HUES48 (cell line): ENCODE measurements at regions not wholly inside any gene's neighbourhood (a gene's known extent, or its start where the extent isn't known, plus 50 kb on each side); places are given as distances from the start of the nearest gene placed in this dataset.

ENCODE experiments used
- H3K27ac ChIP-seq: one replicate; pipeline ENCODE4 v1.7.0; 2013; ENCODE audit warnings: low read depth, low read length, inconsistent platforms
- H3K27me3 ChIP-seq: 2 replicates; pipeline ENCODE4 v1.6.1; 2013; ENCODE audit warnings: mild to moderate bottlenecking, low read length; ENCODE audit not compliant: control insufficient read depth, insufficient read depth
- H3K36me3 ChIP-seq: 2 replicates; pipeline ENCODE4 v1.6.1; 2013; ENCODE audit warnings: low read length; ENCODE audit not compliant: control insufficient read depth, insufficient read depth
- H3K4me1 ChIP-seq: 2 replicates; pipeline ENCODE4 v1.6.1; 2013; ENCODE audit warnings: mild to moderate bottlenecking, low read length; ENCODE audit not compliant: control insufficient read depth, insufficient read depth
- H3K4me3 ChIP-seq: 2 replicates; pipeline ENCODE4 v1.5.1; 2013; ENCODE audit warnings: mild to moderate bottlenecking, low read depth, low read length
- H3K9ac ChIP-seq: 2 replicates; pipeline ENCODE4 v1.6.1; 2013; ENCODE audit warnings: mild to moderate bottlenecking, low read depth, low read length, moderate library complexity
- H3K9me3 ChIP-seq: 2 replicates; pipeline ENCODE4 v1.6.1; 2013; ENCODE audit warnings: low read length; ENCODE audit not compliant: control insufficient read depth, insufficient read depth

DNA sequence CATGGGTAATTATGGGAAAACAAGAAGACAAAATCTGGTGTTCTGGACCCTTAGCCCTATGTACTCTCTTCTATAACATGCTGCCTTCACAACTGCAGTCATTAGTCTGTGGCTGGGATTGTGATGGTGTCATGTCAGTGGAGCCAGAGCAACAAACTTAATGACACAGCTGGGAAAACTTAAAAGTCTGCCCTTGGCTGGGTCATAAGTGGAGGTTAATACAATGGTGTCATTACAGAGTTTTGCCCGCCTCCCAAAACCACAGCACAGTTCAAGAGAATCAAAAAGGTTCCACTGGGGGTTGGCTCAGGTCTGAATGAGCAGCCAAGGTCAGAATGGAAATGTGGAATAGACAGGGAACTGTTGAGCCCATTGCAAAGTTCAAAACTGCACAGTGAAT, 455.7 kb upstream of the PIK3C3 start:
- Histone ChIP-seq H3K4me3 (no peak overlapping the region), H3K27ac (no peak overlapping the region), H3K36me3 (no peaks in the 10 kb centered on the region), H3K9ac (no peak overlapping the region), H3K4me1 (no peaks in the 10 kb centered on the region), H3K9me3 (no peaks in the 10 kb centered on the region), H3K27me3 (no peaks in the 10 kb centered on the region)

DNA sequence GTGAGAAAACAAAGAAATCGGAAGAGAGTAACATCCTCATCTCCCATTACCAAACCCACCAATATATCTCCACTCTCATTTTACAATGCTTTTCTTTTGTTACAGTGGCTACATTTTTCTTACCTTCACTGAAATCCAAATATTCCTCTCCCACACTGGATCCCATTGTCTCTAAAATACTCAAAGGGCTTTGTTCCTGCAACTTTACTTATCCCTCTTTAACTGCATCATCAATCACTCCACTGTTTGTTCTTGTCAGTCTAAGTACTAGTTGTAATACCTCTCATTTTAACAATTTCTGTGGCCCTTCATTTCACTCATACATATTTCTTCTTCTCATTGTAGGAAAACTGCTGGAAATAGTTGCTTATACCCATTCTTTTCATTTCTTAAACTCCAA, 464.2 kb upstream of the PIK3C3 start:
- H3K9ac ChIP-seq, result no peak overlapping the region
- H3K27me3 ChIP-seq, result no peaks in the 10 kb centered on the region
- H3K36me3 ChIP-seq, result no peaks in the 10 kb centered on the region
- no peaks in the 10 kb centered on the region for H3K9me3 ChIP-seq
- no peaks in the 10 kb centered on the region for H3K4me1 ChIP-seq
- no peak overlapping the region for H3K27ac ChIP-seq
- no peak overlapping the region for H3K4me3 ChIP-seq

DNA sequence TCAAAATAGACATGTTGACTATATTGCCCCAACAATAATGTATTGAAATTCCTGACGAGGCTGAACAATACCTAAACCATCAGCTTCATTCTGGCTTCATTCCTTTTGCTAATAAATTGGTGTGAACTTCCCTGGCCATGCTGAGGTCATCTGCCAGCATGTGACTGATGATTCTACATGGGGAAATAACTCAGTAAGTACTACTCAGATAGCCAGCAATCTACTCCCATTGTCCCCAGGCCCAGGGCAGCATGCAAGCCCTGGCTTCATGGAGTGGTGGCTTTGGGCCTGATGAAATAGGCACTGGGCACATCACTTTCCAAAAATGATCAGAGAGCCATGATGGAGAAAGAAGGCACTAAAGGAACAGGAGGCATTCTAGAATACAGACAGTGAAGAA, 468.5 kb upstream of the PIK3C3 start:
- H3K4me3 ChIP-seq, result no peak overlapping the region
- H3K36me3 ChIP-seq, result no peaks in the 10 kb centered on the region
- H3K27me3 ChIP-seq, result no peaks in the 10 kb centered on the region
- H3K27ac ChIP-seq, result no peak overlapping the region
- peaks cover 3% of the 10 kb centered on the region; the same call in 1 of the 2 replicates for H3K4me1 ChIP-seq
- no peaks in the 10 kb centered on the region for H3K9me3 ChIP-seq
- no peak overlapping the region for H3K9ac ChIP-seq

DNA sequence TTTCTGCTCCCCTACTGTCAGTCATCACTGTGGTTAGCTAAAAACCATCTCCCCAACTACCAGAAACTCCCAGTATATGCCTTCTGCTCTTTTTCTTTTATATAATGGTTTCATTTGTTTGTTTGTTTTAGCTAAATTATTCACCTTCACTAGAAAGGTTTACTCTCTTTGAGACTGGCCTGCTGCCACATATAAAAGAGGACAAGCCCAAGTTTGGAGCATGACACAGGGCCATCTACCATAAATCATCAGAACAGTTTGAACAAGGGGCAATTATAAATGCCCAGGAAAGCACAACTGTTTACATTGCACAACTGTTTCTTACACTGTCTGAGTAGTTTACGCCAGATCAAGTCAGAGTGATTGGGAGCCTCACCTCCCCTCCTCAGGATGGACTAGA, 471.0 kb upstream of the PIK3C3 start:
- H3K27ac ChIP-seq, result no peak overlapping the region
- H3K4me1 ChIP-seq, result peaks cover 3% of the 10 kb centered on the region; the same call in 1 of the 2 replicates
- no peaks in the 10 kb centered on the region for H3K27me3 ChIP-seq
- H3K4me3 ChIP-seq, result no peak overlapping the region
- H3K9me3 ChIP-seq, result no peaks in the 10 kb centered on the region
- H3K9ac ChIP-seq, result no peak overlapping the region
- no peaks in the 10 kb centered on the region for H3K36me3 ChIP-seq

DNA sequence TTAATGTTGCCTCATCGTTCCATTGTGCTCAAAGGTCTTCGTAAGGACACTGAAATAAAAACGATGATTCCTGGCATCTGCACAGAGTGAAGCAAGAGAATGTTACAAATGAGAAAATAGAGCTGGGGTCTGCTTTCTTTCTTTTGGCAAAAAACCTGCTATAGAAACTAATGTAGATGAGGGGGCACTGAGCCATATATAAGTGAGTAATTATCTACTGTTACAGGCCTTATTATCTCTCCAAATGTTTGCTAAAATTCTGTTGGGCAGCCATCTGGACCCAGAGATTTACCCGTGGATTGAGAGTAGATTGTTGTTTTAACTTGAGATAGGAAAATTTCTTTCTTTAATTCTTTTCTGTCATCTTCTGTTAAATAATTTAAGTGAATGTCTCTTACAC, 472.5 kb upstream of the PIK3C3 start:
- Histone ChIP-seq H3K4me3 (no peak overlapping the region), H3K9me3 (no peaks in the 10 kb centered on the region), H3K36me3 (no peaks in the 10 kb centered on the region), H3K4me1 (peaks cover 3% of the 10 kb centered on the region; the same call in 1 of the 2 replicates), H3K27me3 (no peaks in the 10 kb centered on the region), H3K9ac (no peak overlapping the region), H3K27ac (no peak overlapping the region)

DNA sequence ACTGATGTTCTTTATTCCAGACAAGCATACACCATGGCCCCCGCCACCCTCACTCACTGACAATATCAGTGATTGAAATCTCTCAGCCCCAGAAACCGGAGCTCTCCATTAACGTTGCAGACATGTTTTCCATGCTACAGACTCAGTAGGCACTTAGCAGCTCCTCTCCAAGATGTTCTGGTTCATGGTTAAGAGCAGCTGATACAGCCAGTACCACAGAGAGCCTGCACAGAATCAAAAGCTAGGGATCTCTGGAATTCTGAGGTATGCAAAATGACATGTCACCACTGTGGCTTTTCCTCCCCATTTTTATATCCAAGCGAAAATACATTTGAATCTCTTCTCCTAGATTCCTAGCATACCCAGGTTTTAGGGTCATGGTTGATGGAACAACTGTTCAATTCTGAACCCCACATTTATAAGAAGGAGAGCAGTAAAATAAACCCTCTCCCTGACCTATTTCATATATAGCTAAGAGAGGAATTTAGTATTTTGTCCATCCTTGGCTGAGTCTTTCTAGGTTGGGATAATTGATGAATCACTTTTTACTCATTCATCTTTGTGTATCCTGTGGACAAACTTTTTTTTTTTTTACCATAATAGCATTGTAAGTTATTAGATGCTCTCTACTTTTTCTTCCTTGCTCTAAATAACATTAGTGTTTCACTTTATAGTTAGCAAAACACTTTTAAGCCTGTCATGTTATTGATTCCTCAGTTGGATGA, 488.4 kb upstream of the PIK3C3 start:
- Histone ChIP-seq H3K4me3 (no peak overlapping the region), H3K9me3 (no peaks in the 10 kb centered on the region), H3K36me3 (no peaks in the 10 kb centered on the region), H3K4me1 (peaks cover 32% of the 10 kb centered on the region), H3K27ac (no peak overlapping the region), H3K27me3 (no peaks in the 10 kb centered on the region), H3K9ac (no peak overlapping the region)

DNA sequence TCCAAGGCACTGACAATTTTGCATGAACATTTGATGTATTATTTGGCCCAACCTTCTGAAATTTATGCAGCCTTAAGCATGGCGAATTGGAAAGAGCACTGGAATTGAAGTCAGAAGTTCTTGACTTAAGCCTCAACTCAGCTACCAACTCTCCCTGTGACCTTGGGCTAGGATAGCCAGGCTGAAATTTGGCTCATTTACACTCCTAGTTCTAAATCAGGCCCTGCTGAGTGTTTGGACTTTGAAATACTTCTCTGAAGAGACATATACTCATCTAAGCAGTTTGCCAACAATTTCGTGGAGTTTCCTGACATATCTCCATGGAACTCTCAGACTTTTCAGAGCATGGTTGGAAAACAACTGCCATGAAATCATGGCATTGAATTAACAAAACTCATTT, 489.6 kb upstream of the PIK3C3 start:
- Histone ChIP-seq H3K27ac (no peak overlapping the region), H3K9ac (no peak overlapping the region), H3K4me1 (peaks cover 26% of the 10 kb centered on the region)

DNA sequence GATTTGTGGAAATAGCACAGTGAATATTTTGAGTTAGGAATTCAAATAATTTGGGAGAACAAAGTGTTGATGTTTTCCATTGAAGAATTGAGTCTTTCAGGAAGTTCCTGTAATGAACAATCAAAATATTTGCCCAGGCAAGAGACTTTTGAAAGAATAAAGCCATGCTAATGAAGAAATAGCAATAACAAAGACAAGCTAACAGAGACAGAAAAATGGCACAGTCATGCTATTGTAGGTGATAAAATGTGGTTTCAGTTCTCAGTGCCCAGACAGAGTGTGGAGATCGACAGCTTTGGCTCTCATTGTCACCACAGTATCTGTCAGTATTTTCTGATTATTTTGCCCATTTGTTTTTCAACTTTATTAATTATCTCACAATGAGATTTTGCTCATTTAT, 490.8 kb upstream of the PIK3C3 start:
- H3K4me3 ChIP-seq, result no peak overlapping the region
- H3K9me3 ChIP-seq, result no peaks in the 10 kb centered on the region
- peak overlapping the region; percentile 62 for H3K27ac ChIP-seq
- peaks cover 26% of the 10 kb centered on the region for H3K4me1 ChIP-seq
- no peaks in the 10 kb centered on the region for H3K27me3 ChIP-seq
- no peaks in the 10 kb centered on the region for H3K36me3 ChIP-seq
- no peak overlapping the region for H3K9ac ChIP-seq

More for the DNA sequence above, 489.6 kb upstream of the PIK3C3 start:
- H3K27me3 ChIP-seq, result no peaks in the 10 kb centered on the region
- no peaks in the 10 kb centered on the region for H3K36me3 ChIP-seq
- H3K9me3 ChIP-seq, result no peaks in the 10 kb centered on the region
- no peak overlapping the region for H3K4me3 ChIP-seq

DNA sequence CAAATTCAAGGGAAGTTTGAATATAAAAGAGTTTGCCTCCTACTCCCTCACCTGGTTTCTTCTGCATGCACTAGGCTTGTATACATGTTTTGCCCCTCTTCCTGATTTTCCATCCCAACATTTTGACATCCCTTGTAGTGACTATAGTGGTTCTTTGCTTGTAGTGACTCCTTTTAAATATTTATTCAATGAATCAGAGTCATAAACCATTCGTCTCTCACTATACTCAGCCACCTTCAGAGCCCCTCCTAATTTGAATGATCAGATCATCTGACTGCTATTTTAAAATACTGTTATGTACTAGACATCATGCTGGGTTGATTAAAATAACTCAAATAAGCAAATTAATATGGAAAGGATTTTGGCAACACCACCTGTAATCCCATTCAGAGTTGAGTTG, 492.1 kb upstream of the PIK3C3 start:
- Histone ChIP-seq H3K4me3 (no peak overlapping the region), H3K4me1 (peaks cover 26% of the 10 kb centered on the region), H3K9me3 (no peaks in the 10 kb centered on the region), H3K9ac (no peak overlapping the region), H3K27me3 (no peaks in the 10 kb centered on the region), H3K36me3 (no peaks in the 10 kb centered on the region), H3K27ac (no peak overlapping the region)

DNA sequence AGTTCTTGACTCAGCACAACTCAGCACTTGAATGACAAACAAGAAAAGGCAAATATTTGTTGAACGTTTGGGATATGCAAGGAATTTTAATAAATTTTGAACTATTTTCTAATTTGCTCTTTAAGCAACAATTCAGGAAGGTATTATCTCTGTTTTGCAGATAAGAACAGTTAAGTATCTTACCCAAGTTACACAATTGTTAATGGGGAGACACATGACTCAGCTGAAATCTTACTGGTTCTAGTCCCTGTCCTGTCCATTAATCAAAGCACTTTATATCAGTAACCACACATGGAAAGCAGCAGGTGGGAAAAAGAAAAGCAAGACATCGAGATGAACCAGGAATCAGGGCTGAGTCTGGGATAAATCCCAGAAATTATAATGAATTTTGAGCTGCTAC, 493.9 kb upstream of the PIK3C3 start:
- H3K27me3 ChIP-seq, result no peaks in the 10 kb centered on the region
- H3K9ac ChIP-seq, result no peak overlapping the region
- no peaks in the 10 kb centered on the region for H3K36me3 ChIP-seq
- H3K4me1 ChIP-seq, result peaks cover 26% of the 10 kb centered on the region
- H3K27ac ChIP-seq, result no peak overlapping the region
- no peak overlapping the region for H3K4me3 ChIP-seq
- no peaks in the 10 kb centered on the region for H3K9me3 ChIP-seq

DNA sequence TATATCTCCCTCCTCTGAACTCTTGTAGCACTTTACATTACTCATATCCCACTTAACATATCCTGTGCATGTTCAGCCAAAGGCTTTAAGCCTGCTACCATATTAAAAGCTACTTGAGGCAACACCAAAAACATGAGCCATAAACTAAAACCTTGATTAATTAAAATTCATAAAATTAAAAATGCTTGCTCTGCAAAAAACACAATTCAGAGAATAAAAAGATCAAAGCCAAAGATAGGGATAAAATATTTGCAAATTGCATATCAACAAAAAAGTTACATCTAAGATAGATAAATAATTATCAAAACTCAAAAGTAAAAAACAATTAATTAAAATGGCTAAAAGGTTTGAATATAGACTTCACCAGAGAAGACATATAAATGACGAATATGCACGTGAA, 495.4 kb upstream of the PIK3C3 start:
- peaks cover 21% of the 10 kb centered on the region for H3K4me1 ChIP-seq
- H3K27ac ChIP-seq, result no peak overlapping the region
- no peaks in the 10 kb centered on the region for H3K27me3 ChIP-seq
- no peak overlapping the region for H3K9ac ChIP-seq
- H3K4me3 ChIP-seq, result no peak overlapping the region
- H3K36me3 ChIP-seq, result no peaks in the 10 kb centered on the region
- no peaks in the 10 kb centered on the region for H3K9me3 ChIP-seq
